NB4 (cell line): ENCODE measurements at regions not wholly inside any gene's neighbourhood (a gene's known extent, or its start where the extent isn't known, plus 50 kb on each side); places are given as distances from the start of the nearest gene placed in this dataset.

Experiments
- MYC ChIP-seq: IDR thresholded peaks from 2 replicates; pipeline ENCODE4 v1.6.1; 2011; ENCODE audit warnings: low read depth, low read length
- POLR2A ChIP-seq: IDR thresholded peaks from 2 replicates; pipeline ENCODE4 v1.6.1; 2011; ENCODE audit warnings: mild to moderate bottlenecking; ENCODE audit not compliant: insufficient read length; ENCODE audit errors: extremely low read depth
- TF ChIP-seq, protein P1 (sequence below): IDR thresholded peaks from one replicate; pipeline ENCODE4 v1.5.1; 2012; ENCODE audit warnings: low read depth, low read length

DNA sequence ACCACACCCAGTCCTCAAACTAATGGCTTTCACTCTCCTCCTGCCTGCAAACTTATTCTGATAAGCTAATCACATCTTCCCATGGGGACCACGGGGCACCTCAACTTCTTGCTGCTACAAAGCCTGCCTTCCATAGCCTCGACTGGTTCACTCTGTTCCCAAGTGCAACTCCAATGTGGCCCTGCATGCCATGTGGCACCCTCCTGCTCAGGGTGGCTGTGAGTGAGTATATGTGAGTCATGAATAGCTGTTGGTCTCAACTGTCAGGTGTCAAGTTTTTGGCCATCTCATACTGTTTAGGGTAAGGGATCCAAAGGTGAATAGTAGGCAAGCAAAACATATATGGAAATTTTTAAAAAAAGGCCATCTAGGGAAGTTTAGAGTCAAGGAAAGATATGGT, 276.1 kb upstream of the DCC start:
- TF ChIP-seq POLR2A: no peak
- no peak for TF ChIP-seq MYC
- TF ChIP-seq, protein P1, sequence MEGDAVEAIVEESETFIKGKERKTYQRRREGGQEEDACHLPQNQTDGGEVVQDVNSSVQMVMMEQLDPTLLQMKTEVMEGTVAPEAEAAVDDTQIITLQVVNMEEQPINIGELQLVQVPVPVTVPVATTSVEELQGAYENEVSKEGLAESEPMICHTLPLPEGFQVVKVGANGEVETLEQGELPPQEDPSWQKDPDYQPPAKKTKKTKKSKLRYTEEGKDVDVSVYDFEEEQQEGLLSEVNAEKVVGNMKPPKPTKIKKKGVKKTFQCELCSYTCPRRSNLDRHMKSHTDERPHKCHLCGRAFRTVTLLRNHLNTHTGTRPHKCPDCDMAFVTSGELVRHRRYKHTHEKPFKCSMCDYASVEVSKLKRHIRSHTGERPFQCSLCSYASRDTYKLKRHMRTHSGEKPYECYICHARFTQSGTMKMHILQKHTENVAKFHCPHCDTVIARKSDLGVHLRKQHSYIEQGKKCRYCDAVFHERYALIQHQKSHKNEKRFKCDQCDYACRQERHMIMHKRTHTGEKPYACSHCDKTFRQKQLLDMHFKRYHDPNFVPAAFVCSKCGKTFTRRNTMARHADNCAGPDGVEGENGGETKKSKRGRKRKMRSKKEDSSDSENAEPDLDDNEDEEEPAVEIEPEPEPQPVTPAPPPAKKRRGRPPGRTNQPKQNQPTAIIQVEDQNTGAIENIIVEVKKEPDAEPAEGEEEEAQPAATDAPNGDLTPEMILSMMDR: no peak
